GM18505 (cell line): ENCODE measurements at regions not wholly inside any gene's neighbourhood (a gene's known extent, or its start where the extent isn't known, plus 50 kb on each side); places are given as distances from the start of the nearest gene placed in this dataset.

Experiments
- ATAC-seq: cut with Tn5 transposase; IDR thresholded peaks from one replicate; pipeline ENCODE4 v1.9.1; 2021; ENCODE audit not compliant: unreplicated experiment
- POLR2A ChIP-seq: IDR thresholded peaks from 4 replicates; pipeline ENCODE4 v1.6.1; 2011; ENCODE audit warnings: borderline replicate concordance; ENCODE audit not compliant: insufficient read depth, insufficient read length; ENCODE audit errors: extremely low read depth

GRCh38 chr4:4717692-4718091, 141.8 kb upstream of the MSX1 start:
- TF ChIP-seq POLR2A: no peak

DNA sequence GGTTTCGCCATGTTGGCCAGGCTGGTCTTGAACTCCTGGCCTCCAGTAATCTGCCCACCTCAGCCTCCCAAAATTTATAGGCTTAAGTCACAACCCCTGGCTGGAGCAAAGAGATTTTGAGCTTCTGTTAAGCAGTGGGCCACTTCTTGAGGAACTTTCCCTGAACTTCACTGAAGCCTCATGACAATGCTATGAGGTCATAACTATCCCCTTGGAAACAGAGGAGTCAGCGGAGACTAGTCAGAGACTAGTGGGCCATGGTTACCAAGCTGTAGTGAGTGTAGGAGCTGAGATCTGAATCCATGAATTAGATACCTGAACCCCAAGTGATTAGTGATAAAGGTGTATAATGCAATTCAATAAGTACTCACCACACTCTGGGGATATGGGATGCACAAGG, 145.1 kb upstream of the MSX1 start:
- TF ChIP-seq POLR2A: no peak
- ATAC-seq: no peak

More at GRCh38 chr4:4717692-4718091, 141.8 kb upstream of the MSX1 start:
- ATAC-seq: no peak

DNA sequence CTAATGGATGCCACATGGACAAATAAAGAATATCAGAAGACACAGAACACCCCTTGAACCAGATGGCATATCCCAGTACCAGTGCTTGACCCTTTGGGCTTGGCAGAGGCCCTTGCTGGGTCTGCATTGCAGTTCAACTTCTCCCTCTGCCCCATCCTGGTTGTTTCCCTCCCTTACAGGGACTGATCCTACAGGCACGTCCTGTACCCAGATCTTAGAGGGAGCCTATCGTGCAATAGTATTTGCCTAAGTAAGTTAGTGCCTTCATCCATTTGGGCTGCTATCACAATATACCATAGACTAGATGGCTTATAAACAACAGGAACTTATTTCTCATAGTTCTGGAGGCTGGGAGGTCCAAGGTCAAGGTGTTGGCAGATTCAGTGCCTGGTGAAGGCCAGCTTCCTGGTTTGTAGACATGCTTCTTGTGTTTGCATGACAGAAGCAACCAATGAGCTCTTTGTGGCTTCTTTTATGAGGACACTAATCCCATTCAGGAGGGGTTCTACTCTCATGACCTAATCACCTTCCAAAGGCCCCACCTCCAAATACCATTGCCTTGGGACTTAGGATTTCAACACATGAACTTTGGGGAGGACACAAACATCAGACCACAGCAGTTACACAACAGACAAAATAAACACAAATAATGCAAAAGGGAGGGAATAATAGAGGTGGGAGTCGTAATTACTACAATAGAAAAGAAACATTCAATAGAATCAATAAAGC, 146.5 kb upstream of the MSX1 start:
- TF ChIP-seq POLR2A: no peak
- ATAC-seq: no peak

DNA sequence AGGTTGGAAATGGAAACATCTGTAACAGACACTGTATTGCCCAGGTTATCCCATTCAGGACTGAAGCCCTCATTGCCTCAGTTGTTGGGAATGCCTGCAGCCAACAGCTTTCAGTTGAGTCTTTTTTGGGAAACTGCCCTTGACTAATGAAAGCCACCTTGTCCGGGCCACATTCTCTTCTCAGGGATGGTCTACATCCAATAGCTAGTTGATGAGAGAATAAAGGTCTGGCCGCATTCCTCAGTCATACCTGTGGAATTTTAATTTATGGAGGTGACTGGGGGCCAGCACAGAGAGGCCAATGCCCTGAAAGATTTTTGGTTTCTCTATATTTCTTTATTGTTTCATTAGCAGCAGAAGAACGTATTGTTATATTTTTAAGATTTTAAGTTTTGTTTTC, 147.6 kb upstream of the MSX1 start:
- no peak for TF ChIP-seq POLR2A
- no peak for ATAC-seq

DNA sequence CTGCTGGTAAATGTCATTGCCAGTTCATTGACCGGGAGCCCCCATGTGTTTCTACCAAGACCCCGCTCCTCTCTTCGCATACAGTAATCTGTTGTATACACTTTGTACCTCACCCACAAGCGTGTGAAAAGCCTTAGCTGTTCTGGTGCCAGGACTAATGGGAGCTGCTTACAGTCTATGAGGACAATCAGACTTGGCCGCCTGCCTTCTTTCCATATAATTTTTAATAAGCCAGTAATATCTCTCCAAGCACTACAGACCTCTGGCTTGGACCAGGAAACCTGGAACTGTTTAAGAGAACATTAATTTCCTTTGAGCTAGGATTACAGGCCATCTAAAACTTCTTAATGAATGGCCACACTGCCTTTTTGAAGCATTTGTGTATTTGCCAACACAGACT, 149.7 kb upstream of the MSX1 start:
- ATAC-seq: no peak

DNA sequence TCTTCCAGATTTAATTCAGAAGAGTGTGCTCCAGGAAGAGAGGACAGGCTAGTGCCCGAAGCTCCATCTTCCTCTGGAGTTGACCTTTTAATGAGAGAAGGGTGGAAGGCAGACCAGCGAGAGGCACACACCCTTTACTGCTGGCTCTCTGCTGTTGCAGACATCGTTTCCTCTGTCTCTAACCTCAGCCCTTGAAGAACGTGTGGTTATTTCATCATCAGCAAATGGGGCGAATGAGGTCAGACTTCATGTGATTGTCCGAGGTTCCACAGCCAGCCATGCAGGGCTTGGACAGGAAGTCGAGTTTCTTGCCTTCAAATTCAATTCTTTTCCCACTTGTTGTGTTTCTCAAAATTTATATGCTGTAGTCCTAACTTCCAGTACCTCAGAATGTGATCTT, 155.2 kb upstream of the MSX1 start:
- no peak for TF ChIP-seq POLR2A

More for the DNA sequence above, 149.7 kb upstream of the MSX1 start:
- TF ChIP-seq POLR2A: no peak

GRCh38 chr4:4697584-4697983, 155.7 kb upstream of the STX18 start:
- ATAC-seq: no peak
- no peak for TF ChIP-seq POLR2A

More for the DNA sequence above, 155.2 kb upstream of the MSX1 start:
- no peak for ATAC-seq

DNA sequence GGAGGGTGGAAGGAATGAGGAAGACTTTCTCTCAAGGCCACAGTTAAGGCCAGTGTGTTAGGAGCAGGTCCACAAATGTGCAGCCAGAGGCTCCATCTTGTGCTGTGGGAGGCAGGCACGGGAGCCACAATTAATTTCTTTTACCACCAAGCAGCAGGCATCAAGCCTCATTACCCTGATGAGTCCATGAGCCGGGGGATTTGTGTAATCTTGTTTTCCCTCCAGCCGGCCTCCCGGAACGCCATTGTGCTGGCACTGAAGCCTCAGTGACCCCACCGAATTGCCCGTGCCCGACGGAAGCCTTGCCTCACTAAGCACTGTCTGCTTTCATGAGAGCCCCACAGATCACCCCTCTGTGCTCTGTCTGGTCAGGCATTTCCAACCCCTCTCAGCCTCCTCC, 154.7 kb upstream of the STX18 start:
- ATAC-seq: no peak
- no peak for TF ChIP-seq POLR2A

DNA sequence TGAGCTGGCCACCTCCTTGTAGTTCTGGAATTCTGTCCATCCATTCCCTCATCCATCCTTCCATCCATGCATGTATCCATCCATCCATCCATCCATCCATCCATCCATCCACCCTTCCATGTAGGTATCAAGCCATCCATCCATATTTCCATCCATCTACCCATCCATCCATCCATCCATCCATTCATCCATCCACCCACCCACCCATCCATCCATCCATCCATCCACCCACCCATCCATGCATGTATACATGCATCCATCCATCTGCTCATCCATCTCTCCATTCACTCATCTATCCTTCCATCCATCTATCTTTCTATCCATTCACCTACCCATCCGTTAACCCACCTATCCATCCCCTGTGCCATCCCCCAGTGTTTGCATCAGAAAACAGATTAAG, 153.6 kb upstream of the STX18 start:
- TF ChIP-seq POLR2A: no peak
- ATAC-seq: no peak

- TF ChIP-seq POLR2A: no peak
- ATAC-seq: no peak
Observed at GRCh38 chr4:4694827-4695226, 153.0 kb upstream of the STX18 start.

GRCh38 chr4:4694296-4694772, 152.5 kb upstream of the STX18 start:
- no peak for TF ChIP-seq POLR2A
- no peak for ATAC-seq

DNA sequence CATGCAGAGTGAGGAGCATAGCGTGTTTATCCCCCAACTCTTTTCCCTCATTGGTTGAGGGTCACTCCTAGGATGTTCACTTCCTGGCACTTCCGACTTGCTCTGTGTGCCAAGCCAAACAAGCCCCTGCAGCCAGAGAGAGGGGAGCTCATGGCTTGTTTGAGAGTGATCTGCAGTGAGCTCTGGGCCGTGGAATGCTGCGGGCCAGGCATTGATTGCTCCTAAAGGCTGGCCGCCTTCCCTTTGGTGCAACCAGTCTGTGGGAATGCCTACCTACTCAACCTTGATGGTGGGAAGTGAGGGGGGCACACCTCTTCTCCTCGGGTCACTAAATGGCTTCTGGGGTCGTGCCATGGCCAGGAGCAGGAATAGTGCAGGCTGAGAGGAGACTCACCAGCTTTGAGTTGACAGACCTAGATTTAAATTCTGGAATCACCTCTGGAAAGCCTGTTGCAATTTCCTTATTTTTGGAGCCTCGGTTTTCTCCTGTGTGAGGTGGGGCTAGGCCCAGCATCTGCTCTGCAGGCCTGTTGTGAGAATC, 152.0 kb upstream of the STX18 start:
- ATAC-seq: no peak

DNA sequence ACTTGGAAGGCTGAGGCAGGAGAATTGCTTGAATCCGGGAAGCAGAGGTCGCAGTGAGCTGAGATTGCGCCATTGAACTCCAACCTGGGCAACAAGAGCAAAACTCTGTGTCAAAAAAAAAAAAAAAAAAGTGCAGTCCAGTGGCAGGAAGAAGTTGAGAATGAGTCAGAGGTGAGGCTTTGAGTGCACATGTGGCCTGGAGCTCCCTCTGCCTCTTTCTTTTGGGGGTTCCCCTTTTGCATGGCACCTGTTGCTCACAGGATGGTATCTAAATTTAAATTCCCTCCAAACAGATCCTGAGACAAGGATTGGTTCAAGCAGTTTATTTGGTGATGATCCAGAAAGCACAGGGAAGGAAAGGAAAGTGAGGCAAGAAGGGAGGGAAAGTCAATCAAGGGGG, 151.4 kb upstream of the STX18 start:
- TF ChIP-seq POLR2A: no peak
- no peak for ATAC-seq

More for the DNA sequence above, 152.0 kb upstream of the STX18 start:
- TF ChIP-seq POLR2A: no peak

GRCh38 chr4:4690854-4691253, 149.0 kb upstream of the STX18 start:
- no peak for TF ChIP-seq POLR2A
- no peak for ATAC-seq

DNA sequence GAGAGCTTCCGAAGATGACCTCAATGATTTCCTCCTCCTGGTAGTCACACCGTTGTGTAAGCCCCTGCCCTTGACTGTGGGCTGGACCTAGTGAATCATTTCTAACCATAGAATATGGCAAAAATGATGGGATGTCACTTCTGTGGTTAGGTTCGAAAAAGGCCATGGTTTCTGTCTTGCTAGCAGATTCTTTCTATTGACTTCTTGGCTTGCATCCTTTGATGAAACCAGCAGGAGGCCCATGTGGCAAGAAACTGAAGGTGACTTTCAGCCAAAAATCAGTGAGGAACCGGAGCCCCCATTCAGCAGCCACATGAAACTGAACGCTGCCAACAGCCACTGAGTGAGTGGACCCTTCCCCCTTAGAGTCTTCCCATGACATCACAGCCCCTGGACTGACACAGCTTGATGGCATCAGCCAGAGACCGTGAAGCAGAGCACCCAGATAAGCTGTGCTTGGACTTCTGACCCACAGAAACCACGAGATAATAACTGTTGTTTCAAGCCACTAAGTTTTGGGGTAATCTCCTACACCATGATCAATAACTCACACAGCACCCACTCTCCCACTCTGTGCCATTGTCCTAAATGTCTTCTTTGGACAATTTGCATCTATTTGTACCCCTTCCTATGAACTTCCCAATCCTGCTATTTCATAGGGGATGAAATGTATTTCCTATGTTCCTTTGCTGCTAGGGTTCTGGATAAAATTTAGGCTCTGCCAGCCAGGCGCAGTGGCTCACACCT, 148.0 kb upstream of the STX18 start:
- peak; percentile 80 for ATAC-seq

More for the DNA sequence above, 148.0 kb upstream of the STX18 start:
- TF ChIP-seq POLR2A: no peak
